T-helper 17 cell (primary cell): ENCODE measurements at regions not wholly inside any gene's neighbourhood (a gene's known extent, or its start where the extent isn't known, plus 50 kb on each side); places are given as distances from the start of the nearest gene placed in this dataset.
"Not testable (repeated sequence)": the region's sequence is repeated elsewhere in the genome, so short reads cannot be mapped to it uniquely, and the experiment has no call there.

Experiments
- ATAC-seq: fragments of 150-1000 bp; cut with Tn5 transposase; 2 replicates; pipeline ENCODE4 v1.10.0; 2021; ENCODE audit warnings: mild to moderate bottlenecking, moderate library complexity
- DNase-seq, 3 donors: peaks; one replicate each; pipeline versions ENCODE4 v3.0.0 to v3.0.0-alpha.2; 2020 to 2021
- H3K9me3 ChIP-seq: one replicate; pipeline ENCODE4 v1.7.0; 2013; ENCODE audit warnings: low read length, mild to moderate bottlenecking; ENCODE audit not compliant: control insufficient read depth, poor library complexity, severe bottlenecking
- H3K27ac Mint-ChIP-seq: one replicate; pipeline ENCODE4 v1.8.0; 2022; ENCODE audit warnings: mild to moderate bottlenecking, moderate library complexity, mixed read lengths
- H3K27me3 Mint-ChIP-seq: one replicate; pipeline ENCODE4 v1.8.0; 2022; ENCODE audit warnings: mixed read lengths
- H3K36me3 Mint-ChIP-seq: one replicate; pipeline ENCODE4 v1.8.0; 2022; ENCODE audit warnings: low read depth, mixed read lengths
- H3K4me1 Mint-ChIP-seq: one replicate; pipeline ENCODE4 v1.8.0; 2022; ENCODE audit warnings: mild to moderate bottlenecking, mixed read lengths
- H3K4me3 Mint-ChIP-seq: one replicate; pipeline ENCODE4 v1.8.0; 2022; ENCODE audit warnings: mild to moderate bottlenecking, moderate library complexity, mixed read lengths

DNA sequence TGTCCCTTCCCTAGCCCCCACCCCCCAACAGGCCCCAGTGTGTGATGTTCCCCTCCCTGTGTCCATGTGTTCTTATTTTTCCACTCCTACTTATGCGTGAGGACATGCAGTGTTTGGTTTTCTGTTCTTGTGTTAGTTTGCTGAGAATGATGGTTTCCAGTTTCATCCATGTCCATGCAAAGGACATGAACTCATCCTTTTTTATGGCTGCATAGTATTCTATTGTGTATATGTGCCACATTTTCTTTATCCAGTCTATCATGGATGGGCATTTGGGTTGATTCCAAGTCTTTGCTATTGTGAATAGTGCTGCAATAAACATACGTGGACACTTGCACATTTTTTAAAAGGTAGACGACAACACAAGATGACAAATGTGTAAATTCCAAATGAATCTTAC is 192.5 kb upstream of the SAMSN1 start:
- not testable (repeated sequence) for H3K9me3 ChIP-seq, H3K27ac Mint-ChIP-seq, H3K36me3 Mint-ChIP-seq, DNase-seq, H3K27me3 Mint-ChIP-seq, H3K4me3 Mint-ChIP-seq, H3K4me1 Mint-ChIP-seq, ATAC-seq

DNA sequence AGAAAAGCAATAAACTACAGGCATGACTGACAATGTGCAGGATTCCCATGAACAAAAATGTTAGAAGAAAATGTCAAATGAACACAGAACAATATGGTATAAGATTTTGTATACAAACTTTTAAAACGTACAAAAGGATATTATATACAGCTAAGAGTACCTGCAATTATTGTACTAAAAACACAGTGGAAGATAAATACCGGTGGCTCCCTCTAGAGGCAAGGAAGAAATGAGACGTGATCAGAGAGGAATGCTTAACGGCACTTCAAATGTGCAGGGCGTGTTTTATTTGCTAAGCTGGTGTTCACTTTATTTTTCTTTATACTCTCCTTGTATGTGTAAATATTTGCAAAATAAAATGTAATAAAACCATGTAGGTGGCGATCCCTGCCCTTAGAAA is 191.8 kb upstream of the SAMSN1 start:
- Mint-ChIP-seq H3K36me3 (no peaks in the 10 kb centered on the region), H3K27me3 (peaks cover 6% of the 10 kb centered on the region), H3K4me1 (no peaks in the 10 kb centered on the region), H3K27ac (no peak overlapping the region), H3K4me3 (no peak overlapping the region)
- H3K9me3 ChIP-seq = peaks cover 3% of the 10 kb centered on the region
- DNase-seq (peak in 2 of 3 donors; percentile 9 to 42), ATAC-seq (peak; percentile 85)

DNA sequence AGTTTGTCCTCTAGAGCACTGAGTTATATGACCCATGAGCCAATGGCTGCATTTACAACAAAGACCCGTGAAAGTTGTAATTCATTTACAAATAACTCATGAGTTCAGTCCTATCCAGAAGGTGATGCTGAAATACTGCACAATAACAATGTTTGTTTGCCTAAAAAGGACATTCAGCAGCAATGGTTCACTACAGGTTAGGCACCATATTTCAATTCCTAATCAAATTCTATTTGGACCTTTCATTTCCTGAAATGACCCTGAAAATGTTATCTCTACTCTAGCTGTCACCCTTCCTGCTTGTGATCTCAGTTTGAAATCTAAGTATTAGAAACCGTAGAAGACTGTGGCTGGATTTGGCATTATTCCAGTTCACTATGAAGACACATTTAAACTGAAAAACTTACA is 191.2 kb upstream of the SAMSN1 start:
- Mint-ChIP-seq H3K36me3 (no peaks in the 10 kb centered on the region), H3K4me3 (no peak overlapping the region), H3K27me3 (peaks cover 6% of the 10 kb centered on the region), H3K4me1 (no peaks in the 10 kb centered on the region), H3K27ac (no peak overlapping the region)
- no peak for ATAC-seq
- peaks cover 3% of the 10 kb centered on the region for H3K9me3 ChIP-seq
- no peak for DNase-seq

DNA sequence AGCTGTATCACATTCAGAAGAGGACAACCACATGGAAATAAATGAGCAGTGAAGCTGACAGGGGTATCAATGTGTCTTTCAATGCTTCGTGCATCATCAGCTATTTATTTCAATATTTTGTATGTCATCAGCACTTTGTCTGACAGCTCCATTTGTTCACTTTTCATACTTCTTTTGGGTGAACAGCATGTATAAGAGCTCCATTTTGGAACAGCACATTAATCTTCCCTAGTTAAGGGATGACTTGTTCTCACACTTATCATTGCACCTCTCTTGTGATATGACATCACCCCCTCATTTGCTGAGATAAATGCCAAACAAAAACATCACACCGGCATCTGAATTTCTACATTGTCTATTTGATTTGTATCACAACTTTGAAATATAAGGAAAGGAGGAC is 190.6 kb upstream of the SAMSN1 start:
- Mint-ChIP-seq H3K4me1 (no peaks in the 10 kb centered on the region), H3K4me3 (no peak overlapping the region), H3K36me3 (no peaks in the 10 kb centered on the region), H3K27me3 (peaks cover 6% of the 10 kb centered on the region), H3K27ac (no peak overlapping the region)
- no peak for DNase-seq
- peaks cover 3% of the 10 kb centered on the region for H3K9me3 ChIP-seq
- ATAC-seq = no peak

DNA sequence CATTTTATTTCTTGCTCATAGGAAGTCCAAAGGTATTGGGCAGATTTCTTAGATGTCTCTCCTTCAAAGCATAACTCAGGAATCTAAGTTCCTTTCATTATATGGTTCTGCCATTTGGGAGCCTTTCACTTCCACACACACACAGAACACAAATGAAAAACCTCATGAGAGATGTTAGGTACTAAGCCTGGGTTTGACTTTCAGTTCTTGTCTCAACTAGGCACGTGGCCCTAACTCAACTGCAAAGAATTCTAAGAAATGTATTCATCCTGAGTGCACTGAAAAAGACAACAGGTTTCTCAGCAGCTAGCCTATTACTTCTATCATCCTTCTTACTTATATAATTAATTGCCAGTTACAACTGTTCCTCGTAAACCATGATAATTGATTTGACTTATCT is 190.0 kb upstream of the SAMSN1 start:
- H3K9me3 ChIP-seq = peaks cover 3% of the 10 kb centered on the region
- H3K27me3 Mint-ChIP-seq = peaks cover 6% of the 10 kb centered on the region
- H3K27ac Mint-ChIP-seq = no peak overlapping the region
- H3K4me3 Mint-ChIP-seq = no peak overlapping the region
- DNase-seq (no peak), ATAC-seq (no peak)
- H3K4me1 Mint-ChIP-seq = no peaks in the 10 kb centered on the region
- H3K36me3 Mint-ChIP-seq = no peaks in the 10 kb centered on the region

DNA sequence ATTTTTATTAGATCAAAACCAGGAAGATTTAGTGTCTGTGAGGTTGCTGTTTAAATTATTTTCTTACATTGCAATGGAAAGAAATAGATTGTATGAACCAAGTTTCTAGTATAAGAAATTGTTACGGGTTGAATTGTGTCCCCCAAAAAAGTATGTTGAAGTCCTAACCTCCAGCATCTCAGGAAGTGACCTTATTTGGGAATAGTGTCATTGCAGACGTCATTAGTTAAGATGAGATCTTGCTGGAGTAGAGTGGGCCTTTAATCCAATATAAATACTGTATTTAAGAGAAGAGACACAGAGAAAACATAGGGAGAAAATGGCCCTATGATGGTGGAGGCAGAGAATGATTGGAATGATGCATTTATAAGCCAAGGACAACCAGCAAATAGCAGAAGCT is 188.7 kb upstream of the SAMSN1 start:
- H3K4me1 Mint-ChIP-seq = no peaks in the 10 kb centered on the region
- H3K27ac Mint-ChIP-seq = peak overlapping the region; percentile 29
- H3K4me3 Mint-ChIP-seq = no peak overlapping the region
- H3K36me3 Mint-ChIP-seq = no peaks in the 10 kb centered on the region
- H3K9me3 ChIP-seq = peaks cover 3% of the 10 kb centered on the region
- no peak for DNase-seq
- ATAC-seq = no peak
- no peaks in the 10 kb centered on the region for H3K27me3 Mint-ChIP-seq

DNA sequence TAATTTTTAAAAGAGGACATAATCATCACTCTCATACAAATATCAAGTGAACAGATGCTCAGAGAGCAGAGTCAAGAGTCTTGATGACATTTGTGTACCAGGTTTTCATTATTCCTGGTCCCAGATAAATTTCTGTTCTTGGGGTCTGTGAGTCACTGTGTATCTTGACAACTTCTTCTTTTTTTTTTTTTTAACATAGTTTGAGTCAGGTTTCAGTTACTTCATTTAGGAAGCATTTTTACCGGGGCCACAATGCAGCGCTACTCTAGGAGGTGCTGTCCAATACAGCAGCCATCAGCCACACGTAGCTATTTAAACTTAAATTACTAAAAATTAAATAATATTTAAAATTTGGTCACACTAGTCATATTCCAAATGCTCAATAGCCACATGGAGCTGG is 188.1 kb upstream of the SAMSN1 start:
- no peak for DNase-seq
- no peak overlapping the region for H3K27ac Mint-ChIP-seq
- peaks cover 3% of the 10 kb centered on the region for H3K9me3 ChIP-seq
- no peaks in the 10 kb centered on the region for H3K36me3 Mint-ChIP-seq
- ATAC-seq = no peak
- no peaks in the 10 kb centered on the region for H3K27me3 Mint-ChIP-seq
- peak overlapping the region; percentile 31 for H3K4me3 Mint-ChIP-seq
- H3K4me1 Mint-ChIP-seq = no peaks in the 10 kb centered on the region

DNA sequence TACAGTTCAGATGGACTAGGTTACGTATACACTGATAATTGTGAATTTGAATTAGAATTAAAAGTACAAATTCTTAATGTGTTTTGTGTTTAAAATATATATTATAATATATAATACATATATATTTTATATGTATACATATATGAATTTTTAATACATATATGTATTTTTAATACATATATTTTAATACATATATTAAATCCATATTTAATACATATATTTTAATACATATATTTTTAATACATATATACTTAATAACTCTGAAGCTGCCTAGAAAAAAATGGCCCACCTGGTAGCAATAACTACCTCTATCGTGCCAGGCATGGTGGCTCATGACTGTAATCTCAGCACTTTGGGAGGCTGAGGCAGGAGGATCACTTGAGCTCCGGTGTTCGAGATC is 179.1 kb upstream of the SAMSN1 start:
- DNase-seq (no peak), ATAC-seq (no peak)
- no peaks in the 10 kb centered on the region for H3K27me3 Mint-ChIP-seq
- H3K4me1 Mint-ChIP-seq = no peaks in the 10 kb centered on the region
- no peaks in the 10 kb centered on the region for H3K36me3 Mint-ChIP-seq
- no peak overlapping the region for H3K4me3 Mint-ChIP-seq
- no peaks in the 10 kb centered on the region for H3K9me3 ChIP-seq
- no peak overlapping the region for H3K27ac Mint-ChIP-seq

DNA sequence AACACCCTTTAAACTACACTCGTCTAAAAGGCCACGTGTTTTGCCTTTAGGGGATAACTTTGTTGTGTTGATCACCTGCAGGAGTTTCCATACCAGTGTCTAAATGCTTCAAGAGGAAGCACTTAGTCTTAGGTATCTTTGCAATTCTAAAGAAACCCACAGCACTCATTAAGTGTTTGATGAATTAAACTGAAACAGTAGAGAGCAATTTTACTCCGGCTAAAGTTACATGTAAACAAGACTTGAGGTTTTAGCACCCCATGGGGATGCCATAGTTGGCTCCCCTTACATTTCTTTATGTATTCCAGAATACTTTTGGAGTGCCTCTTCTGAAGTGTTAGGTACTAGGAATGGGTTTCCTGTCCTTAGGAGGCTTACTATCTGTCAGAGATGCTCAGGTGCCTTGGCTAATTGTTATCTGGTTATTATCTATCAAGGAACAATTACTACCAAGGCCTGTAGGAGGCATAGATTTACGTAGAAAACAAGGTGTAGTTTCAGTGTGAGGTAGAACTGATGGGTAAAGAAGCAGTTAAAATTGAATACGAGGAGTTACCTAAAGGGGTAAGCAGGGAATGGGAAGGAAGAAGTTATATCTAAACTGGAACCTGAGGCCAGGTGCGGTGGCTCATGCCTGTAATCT is 176.8 kb upstream of the SAMSN1 start:
- Mint-ChIP-seq H3K4me1 (no peaks in the 10 kb centered on the region), H3K27ac (no peak overlapping the region), H3K4me3 (no peak overlapping the region), H3K27me3 (no peaks in the 10 kb centered on the region), H3K36me3 (no peaks in the 10 kb centered on the region)
- no peak for ATAC-seq
- no peaks in the 10 kb centered on the region for H3K9me3 ChIP-seq
- DNase-seq = no peak

DNA sequence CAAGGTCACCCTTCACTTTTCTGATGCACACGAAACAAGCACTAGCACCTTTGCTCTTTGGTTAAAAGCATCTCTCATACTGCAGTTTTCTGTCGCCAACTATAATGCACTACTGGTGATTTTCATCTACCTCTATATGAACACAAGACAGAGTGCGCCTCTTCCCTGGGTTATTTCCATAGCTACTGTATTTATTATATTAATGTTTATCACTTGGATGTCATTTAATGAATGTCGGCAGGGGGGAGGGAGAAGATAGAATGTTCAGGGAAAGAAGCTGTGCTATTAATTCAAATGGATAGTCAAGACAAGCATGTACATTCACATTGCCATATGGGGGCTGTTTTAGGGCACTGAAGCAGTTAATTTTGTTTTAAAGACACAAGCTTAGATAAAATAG is 174.1 kb upstream of the SAMSN1 start:
- H3K36me3 Mint-ChIP-seq = no peaks in the 10 kb centered on the region
- ATAC-seq (no peak), DNase-seq (no peak)
- H3K9me3 ChIP-seq = no peaks in the 10 kb centered on the region
- no peak overlapping the region for H3K4me3 Mint-ChIP-seq
- no peaks in the 10 kb centered on the region for H3K4me1 Mint-ChIP-seq
- no peaks in the 10 kb centered on the region for H3K27me3 Mint-ChIP-seq
- no peak overlapping the region for H3K27ac Mint-ChIP-seq

DNA sequence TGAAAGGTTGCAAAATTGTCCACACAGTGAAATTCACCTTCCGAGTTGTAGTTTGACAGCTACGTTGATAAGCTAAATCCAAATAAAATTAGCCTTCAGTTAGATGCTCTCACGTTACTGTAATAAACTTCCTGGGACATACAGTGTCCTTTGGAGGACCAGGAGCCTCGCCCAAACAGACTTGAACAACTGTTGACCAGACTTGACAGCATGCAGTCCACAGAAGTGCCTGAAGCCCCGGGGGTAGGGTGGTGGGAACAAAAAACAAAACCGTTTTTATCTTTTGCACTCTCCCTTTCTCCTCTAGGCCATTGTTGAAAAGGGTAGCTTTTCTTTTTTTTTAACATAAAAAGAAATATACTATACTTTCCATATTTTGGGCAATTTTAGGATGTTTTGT is 172.8 kb upstream of the SAMSN1 start:
- no peak for DNase-seq
- H3K27me3 Mint-ChIP-seq = no peaks in the 10 kb centered on the region
- no peak overlapping the region for H3K27ac Mint-ChIP-seq
- H3K9me3 ChIP-seq = no peaks in the 10 kb centered on the region
- ATAC-seq = no peak
- no peaks in the 10 kb centered on the region for H3K4me1 Mint-ChIP-seq
- no peak overlapping the region for H3K4me3 Mint-ChIP-seq
- peaks cover 2% of the 10 kb centered on the region for H3K36me3 Mint-ChIP-seq

DNA sequence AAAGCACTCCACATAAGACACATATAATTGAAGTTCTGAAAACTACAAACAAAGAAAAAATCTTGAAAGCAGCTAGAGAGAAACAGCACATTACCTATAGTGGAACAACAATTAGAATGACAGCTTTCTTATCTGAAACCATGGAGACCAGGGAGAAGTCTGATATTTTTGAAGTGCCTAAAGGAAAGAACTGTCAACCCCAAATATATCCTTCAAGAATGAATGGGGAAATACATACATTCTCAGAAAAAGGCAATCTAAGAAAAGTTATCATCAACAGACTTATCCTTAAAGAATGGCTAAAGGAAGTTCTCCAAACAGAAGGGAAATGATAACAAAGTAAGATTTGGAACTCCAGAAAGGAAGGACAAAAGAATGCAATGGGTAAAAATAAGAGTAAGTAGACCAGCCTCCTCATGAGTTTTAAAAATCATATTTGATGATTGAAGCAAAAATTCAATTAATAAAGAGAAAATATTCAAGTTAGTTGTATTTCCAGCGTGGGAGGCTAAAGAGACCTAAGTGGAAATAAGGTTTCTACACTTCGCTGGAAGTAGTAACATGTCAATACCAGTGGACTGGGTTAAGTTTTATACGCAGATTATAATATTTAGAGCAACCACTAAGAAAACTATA is 170.8 kb upstream of the SAMSN1 start:
- Mint-ChIP-seq H3K4me1 (no peaks in the 10 kb centered on the region), H3K4me3 (no peak overlapping the region), H3K36me3 (peaks cover 2% of the 10 kb centered on the region), H3K27ac (no peak overlapping the region), H3K27me3 (no peaks in the 10 kb centered on the region)
- DNase-seq (no peak), ATAC-seq (no peak)
- no peaks in the 10 kb centered on the region for H3K9me3 ChIP-seq

DNA sequence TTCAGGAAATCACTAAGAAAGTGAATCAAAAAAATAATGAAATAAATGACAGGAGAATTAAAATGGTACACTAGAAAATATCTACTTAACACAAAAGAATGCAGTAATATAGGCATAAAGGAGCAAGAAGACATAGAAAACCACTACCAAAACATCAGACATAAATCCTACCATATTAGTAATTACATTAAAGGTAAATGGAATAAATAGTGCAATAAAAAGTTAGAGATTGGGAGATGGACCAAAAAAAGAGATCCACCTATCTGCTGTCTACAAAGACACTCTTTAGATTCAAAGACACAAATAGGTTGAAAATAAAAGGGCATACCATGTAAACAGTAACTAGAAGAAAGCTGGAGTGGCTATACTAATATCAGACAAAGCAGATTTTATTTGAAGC is 167.0 kb upstream of the SAMSN1 start:
- no peak for ATAC-seq
- H3K9me3 ChIP-seq = no peaks in the 10 kb centered on the region

DNA sequence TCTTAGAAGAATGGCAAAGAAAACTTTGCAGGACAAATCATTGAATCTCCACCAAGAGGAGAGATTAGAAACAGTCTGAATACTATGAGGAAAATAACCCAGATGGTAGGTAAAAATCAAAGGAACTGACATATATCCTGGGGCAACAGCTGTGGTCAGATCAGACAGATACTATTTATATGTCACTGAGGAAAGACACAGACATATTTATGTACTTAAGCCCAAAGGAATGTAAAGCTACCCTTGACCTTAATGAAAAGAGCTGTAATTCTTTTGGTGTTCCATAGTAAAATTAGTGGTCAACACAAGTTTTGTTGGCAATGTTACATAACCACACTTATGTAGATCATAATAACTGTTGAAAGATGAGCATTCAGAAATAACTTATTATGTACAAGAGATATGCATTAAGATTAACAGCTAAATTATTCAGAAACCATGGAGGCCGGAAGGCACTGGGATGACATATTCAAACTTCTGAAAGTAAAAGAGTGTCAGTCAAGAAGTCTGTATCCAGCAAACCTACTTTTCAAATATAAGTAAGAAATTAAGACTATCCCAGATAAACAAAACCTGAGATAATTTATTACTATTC is 166.1 kb upstream of the SAMSN1 start:
- H3K36me3 Mint-ChIP-seq = peaks cover 2% of the 10 kb centered on the region
- H3K4me1 Mint-ChIP-seq = no peaks in the 10 kb centered on the region
- no peaks in the 10 kb centered on the region for H3K27me3 Mint-ChIP-seq
- H3K27ac Mint-ChIP-seq = no peak overlapping the region
- ATAC-seq (no peak), DNase-seq (no peak)
- no peaks in the 10 kb centered on the region for H3K9me3 ChIP-seq
- no peak overlapping the region for H3K4me3 Mint-ChIP-seq

More for the DNA sequence above, 167.0 kb upstream of the SAMSN1 start:
- Mint-ChIP-seq H3K4me3 (no peak overlapping the region), H3K27ac (no peak overlapping the region), H3K36me3 (peaks cover 2% of the 10 kb centered on the region), H3K4me1 (no peaks in the 10 kb centered on the region), H3K27me3 (no peaks in the 10 kb centered on the region)
- no peak for DNase-seq
